Skeletal muscle tissue (tissue), 3 donors: ENCODE measurements at regions not wholly inside any gene's neighbourhood (a gene's known extent, or its start where the extent isn't known, plus 50 kb on each side); places are given as distances from the start of the nearest gene placed in this dataset.
"Not testable (repeated sequence)": the region's sequence is repeated elsewhere in the genome, so short reads cannot be mapped to it uniquely, and the experiment has no call there.

Source experiments
- H3K27ac ChIP-seq: one replicate; pipeline ENCODE4 v1.7.0; 2013; ENCODE audit warnings: mild to moderate bottlenecking, low read depth, low read length, inconsistent platforms
- H3K27me3 ChIP-seq, 3 donors: one replicate each; pipeline ENCODE4 v1.7.0; 2013; ENCODE audit warnings: low read length in 3 of 3; ENCODE audit not compliant: control insufficient read depth in 3 of 3, insufficient read depth in 3 of 3
- H3K36me3 ChIP-seq, 3 donors: one replicate each; pipeline ENCODE4 v1.7.0; 2013; ENCODE audit warnings: low read length in 3 of 3; ENCODE audit not compliant: control insufficient read depth in 3 of 3, insufficient read depth in 3 of 3
- H3K4me1 ChIP-seq, 3 donors: one replicate each; pipeline ENCODE4 v1.7.0; 2013; ENCODE audit warnings: low read length in 3 of 3, mild to moderate bottlenecking in 3 of 3; ENCODE audit not compliant: control insufficient read depth in 3 of 3, insufficient read depth in 3 of 3
- H3K4me3 ChIP-seq, 3 donors: one replicate each; pipeline ENCODE4 v1.7.0; 2013; ENCODE audit warnings: low read length in 3 of 3
- H3K9ac ChIP-seq, 3 donors: one replicate each; pipeline ENCODE4 v1.7.0; 2013; ENCODE audit warnings: low read length in 3 of 3, mild to moderate bottlenecking in 3 of 3, moderate library complexity in 2 of 3, low read depth in 1 of 3
- H3K9me3 ChIP-seq, 3 donors: one replicate each; pipeline ENCODE4 v1.7.0; 2013; ENCODE audit warnings: low read length in 3 of 3; ENCODE audit not compliant: control insufficient read depth in 3 of 3
- donor health status: Osteomylitis.

DNA sequence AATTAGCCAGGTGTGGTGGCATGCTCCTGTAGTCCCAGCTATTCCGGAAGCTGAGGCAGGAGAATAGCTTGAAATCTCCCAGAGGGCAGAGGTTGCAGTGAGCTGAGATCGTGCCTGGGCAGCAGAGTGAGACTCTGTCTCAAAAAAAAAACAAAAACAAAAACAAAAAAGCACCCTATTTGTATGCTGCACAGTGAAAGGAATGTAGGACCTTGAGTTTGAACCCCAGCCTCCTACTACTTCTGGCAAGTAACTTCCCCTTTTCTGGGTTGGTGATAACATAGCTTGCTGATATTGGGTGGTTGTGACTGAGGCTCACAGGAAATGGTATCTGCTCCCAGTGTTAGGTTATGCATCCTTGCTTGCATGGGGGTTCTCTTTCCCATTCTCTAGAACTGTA lies 205.3 kb downstream of the BUB3 start:
- Histone ChIP-seq H3K9me3 (no peaks in the 10 kb centered on the region), H3K36me3 (no peaks in the 10 kb centered on the region), H3K4me3 (no peak overlapping the region), H3K27ac (no peak overlapping the region), H3K9ac (no peak overlapping the region), H3K27me3 (peaks cover 7 to 14% (median 9%) of the 10 kb centered on the region in 3 donors), H3K4me1 (no peaks in the 10 kb centered on the region)

DNA sequence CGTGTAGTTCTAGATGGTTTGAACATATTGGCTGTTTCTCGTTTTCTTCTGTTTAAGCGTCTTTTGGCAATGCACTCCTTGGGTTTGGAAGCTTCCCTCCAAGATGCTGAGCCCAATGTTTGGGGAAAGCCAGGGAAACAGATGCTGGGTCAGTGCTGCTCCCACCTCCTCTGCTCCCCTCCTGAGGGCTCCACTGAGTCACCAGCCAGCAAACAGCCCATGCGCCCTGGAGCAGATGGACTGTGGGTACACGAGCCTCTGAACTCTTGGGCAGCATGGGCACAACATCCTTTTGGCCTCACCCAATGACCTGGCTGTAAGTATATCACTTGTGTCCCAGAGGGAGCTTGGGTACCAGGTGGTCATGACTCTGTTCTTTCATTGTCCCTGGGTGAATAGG lies 207.6 kb downstream of the BUB3 start:
- Histone ChIP-seq H3K36me3 (no peaks in the 10 kb centered on the region), H3K9me3 (no peaks in the 10 kb centered on the region), H3K27me3 (peaks cover 2 to 14% (median 4%) of the 10 kb centered on the region in 3 donors), H3K4me3 (no peak overlapping the region), H3K27ac (no peak overlapping the region), H3K4me1 (no peaks in the 10 kb centered on the region), H3K9ac (no peak overlapping the region)

DNA sequence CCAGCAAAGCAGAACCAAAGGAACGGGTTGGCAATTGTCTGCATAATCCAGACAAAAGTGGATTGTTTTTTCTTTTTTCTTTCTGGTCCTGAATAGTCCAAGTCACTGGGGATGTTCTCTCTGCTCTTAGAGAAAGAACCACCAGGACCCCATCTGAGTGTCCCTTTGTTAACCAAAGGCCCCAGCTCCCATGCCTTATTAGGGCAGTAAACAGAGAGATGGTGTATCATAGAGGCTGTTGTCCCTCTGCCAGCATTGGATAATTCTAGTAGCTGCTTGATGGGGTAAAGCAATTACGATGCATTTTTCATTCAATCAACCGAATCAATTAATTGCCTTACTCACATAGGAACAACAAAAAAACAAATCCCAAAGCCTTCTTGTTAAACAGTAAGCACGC lies 213.0 kb downstream of the BUB3 start:
- no peaks in the 10 kb centered on the region for H3K36me3 ChIP-seq
- H3K9ac ChIP-seq: no peak overlapping the region
- no peak overlapping the region for H3K4me3 ChIP-seq
- H3K9me3 ChIP-seq: no peaks in the 10 kb centered on the region
- no peak overlapping the region for H3K27ac ChIP-seq
- H3K27me3 ChIP-seq: no peaks in the 10 kb centered on the region
- no peaks in the 10 kb centered on the region for H3K4me1 ChIP-seq

DNA sequence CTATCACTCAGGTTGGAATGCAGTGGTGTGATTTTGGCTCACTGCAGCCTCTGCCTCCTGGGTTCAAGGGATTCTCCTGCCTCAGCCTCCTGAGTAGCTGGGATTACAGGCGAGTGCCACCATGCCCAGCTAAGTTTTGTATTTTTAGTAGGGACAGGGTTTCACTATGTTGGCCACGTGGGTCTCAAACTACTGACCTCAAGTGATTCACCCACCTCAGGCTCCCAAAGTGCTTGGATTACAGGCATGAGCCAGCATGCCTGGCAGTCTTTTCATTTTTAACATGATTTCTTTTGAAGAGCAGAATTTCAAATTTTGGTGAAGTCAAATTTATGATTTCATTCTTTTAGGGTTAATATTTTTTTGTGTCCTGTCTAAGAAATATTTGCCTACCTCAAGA lies 217.4 kb downstream of the BUB3 start:
- H3K36me3 ChIP-seq: not testable (repeated sequence)

DNA sequence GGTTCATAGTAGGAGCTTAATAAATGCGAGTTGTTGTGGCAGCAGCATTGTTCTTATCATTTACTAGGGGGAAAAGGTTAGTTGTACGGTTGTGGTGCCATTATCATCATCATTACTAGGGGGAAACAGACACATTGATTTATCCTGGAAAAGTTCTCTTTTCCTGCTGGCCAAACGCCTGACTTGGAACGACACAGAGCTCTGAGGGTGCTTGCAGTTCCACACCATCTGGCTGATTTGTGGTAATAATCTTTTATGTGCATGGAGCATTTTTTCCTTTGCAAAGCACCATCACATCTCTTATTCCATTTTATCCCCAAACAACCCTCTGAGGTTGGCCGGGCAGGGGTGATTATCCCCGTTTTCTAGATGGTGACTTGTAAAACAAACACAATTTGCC lies 219.4 kb downstream of the BUB3 start:
- Histone ChIP-seq H3K4me1 (no peaks in the 10 kb centered on the region), H3K9me3 (no peaks in the 10 kb centered on the region), H3K4me3 (no peak overlapping the region), H3K9ac (no peak overlapping the region), H3K36me3 (no peaks in the 10 kb centered on the region), H3K27me3 (peaks cover 0 to 3% (median 0%) of the 10 kb centered on the region in 3 donors), H3K27ac (no peak overlapping the region)

More for the DNA sequence above, 217.4 kb downstream of the BUB3 start:
- H3K4me3 ChIP-seq, H3K27me3 ChIP-seq, H3K9me3 ChIP-seq, H3K4me1 ChIP-seq, H3K9ac ChIP-seq, H3K27ac ChIP-seq: not testable (repeated sequence)

DNA sequence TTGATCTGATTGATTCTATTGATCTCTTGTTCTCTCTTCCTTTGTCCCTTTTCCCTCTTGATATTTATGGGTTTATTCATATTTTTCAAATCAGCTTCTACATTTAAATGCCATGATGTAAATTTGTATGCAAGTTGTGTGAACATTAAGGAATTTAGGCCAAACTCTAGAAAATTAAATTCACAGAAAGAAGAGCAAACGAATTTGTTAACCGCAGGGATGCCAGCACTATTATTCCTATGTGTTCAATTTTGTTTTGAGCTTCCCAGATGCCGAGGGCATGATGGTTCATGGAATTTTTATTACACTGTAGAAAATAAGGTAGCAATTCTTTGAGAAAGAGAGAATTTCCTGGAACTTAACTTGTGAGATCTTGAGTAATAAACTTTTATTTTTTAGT lies 220.9 kb downstream of the BUB3 start:
- no peaks in the 10 kb centered on the region for H3K9me3 ChIP-seq
- H3K4me3 ChIP-seq: no peak overlapping the region
- H3K27me3 ChIP-seq: peaks cover 0 to 4% (median 3%) of the 10 kb centered on the region in 3 donors
- H3K27ac ChIP-seq: no peak overlapping the region
- no peaks in the 10 kb centered on the region for H3K36me3 ChIP-seq
- no peaks in the 10 kb centered on the region for H3K4me1 ChIP-seq
- no peak overlapping the region for H3K9ac ChIP-seq

DNA sequence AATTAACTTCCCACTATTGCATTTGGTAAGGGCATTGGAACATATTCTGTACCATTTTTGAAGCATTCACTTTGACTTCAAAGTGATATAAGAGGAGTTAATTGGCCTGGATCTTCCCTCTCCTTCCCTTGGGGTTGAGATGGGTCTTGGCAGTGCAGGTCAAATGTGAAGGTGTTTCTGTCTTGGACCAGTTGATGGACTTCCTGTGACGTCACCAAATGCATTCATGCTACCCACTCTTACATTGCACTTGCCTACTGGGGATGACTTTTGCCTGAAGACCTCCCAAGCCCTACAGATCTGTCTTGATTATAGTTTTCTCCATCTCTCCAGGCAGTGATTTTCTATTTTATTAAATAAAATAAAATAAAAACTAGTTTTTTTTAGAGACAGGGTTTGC lies 221.5 kb downstream of the BUB3 start:
- no peak overlapping the region for H3K9ac ChIP-seq
- no peaks in the 10 kb centered on the region for H3K4me1 ChIP-seq
- H3K27ac ChIP-seq: no peak overlapping the region
- no peaks in the 10 kb centered on the region for H3K9me3 ChIP-seq
- H3K27me3 ChIP-seq: peaks cover 0 to 4% (median 3%) of the 10 kb centered on the region in 3 donors
- no peaks in the 10 kb centered on the region for H3K36me3 ChIP-seq
- H3K4me3 ChIP-seq: no peak overlapping the region

DNA sequence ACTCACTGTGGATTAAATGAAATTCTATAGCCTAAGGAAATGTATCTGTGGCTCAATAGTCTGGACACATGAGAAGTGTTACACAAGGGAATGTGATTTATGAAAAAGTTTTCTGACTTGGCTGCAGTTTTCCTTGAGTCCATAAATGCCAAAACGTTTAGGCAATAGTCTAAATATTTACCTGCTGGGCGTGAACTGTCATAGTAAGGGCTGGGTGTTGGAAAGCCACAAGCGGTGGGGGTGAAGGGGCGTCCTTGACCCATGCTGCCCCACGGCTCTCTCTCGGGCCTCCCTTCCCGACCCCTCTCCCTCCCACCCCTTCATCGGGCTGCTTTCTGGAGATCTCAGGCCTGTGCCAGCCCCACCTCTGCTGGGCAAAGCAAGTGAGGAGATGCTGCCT lies 223.7 kb downstream of the BUB3 start:
- Histone ChIP-seq H3K4me3 (no peak overlapping the region), H3K27ac (no peak overlapping the region), H3K27me3 (peaks cover 0 to 8% (median 4%) of the 10 kb centered on the region in 3 donors), H3K9me3 (no peaks in the 10 kb centered on the region), H3K4me1 (no peaks in the 10 kb centered on the region), H3K9ac (no peak overlapping the region), H3K36me3 (no peaks in the 10 kb centered on the region)

DNA sequence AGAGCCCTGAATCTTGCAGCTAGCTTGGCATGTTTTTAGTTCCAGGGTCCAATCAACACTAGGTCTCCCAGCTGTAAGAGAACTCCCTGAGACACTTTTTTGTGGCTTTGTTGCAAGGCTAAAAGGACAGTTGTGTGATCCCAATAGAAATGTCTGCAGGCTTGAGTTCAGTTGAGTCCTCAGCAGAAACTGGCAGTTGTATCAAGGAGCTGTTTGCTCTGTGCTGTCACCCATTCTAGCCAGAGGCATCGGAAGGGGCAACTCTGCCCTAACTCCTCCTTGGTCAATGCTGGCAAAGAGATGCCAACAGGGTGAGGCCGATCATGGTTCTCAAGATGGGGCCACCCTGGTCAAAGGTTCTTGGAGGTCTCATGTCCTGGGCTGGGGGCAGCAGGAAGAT lies 224.1 kb downstream of the BUB3 start:
- H3K27me3 ChIP-seq: peaks cover 0 to 8% (median 4%) of the 10 kb centered on the region in 3 donors
- no peak overlapping the region for H3K27ac ChIP-seq
- no peaks in the 10 kb centered on the region for H3K36me3 ChIP-seq
- no peak overlapping the region for H3K4me3 ChIP-seq
- no peak overlapping the region for H3K9ac ChIP-seq
- no peaks in the 10 kb centered on the region for H3K9me3 ChIP-seq
- H3K4me1 ChIP-seq: no peaks in the 10 kb centered on the region

DNA sequence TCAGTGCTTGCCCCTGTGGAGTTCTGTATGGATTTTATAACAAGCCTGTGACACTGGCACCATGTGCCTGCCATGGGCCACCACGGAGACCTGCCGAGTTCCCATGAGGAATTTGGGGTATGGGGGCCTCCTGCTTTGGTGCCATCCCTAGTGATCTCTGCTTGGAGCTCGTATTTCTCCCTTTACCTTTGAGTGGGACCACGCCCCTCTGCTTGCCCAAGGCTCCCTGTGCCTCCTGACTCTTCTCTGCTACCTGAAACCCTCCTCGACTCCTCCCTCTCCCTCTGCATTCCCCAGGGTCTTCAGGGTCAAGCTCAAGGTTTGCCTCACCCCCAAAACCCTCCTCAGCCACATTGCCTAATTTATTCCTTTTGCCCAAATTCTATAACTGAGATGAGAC lies 225.0 kb downstream of the BUB3 start:
- Histone ChIP-seq H3K4me1 (no peaks in the 10 kb centered on the region), H3K27me3 (peaks cover 0 to 8% (median 4%) of the 10 kb centered on the region in 3 donors), H3K36me3 (no peaks in the 10 kb centered on the region), H3K4me3 (no peak overlapping the region), H3K27ac (no peak overlapping the region), H3K9me3 (no peaks in the 10 kb centered on the region), H3K9ac (no peak overlapping the region)
